ENCODE measurements at regions not wholly inside any gene's neighbourhood (a gene's known extent, or its start where the extent isn't known, plus 50 kb on each side); places are given as distances from the start of the nearest gene placed in this dataset.

DNA sequence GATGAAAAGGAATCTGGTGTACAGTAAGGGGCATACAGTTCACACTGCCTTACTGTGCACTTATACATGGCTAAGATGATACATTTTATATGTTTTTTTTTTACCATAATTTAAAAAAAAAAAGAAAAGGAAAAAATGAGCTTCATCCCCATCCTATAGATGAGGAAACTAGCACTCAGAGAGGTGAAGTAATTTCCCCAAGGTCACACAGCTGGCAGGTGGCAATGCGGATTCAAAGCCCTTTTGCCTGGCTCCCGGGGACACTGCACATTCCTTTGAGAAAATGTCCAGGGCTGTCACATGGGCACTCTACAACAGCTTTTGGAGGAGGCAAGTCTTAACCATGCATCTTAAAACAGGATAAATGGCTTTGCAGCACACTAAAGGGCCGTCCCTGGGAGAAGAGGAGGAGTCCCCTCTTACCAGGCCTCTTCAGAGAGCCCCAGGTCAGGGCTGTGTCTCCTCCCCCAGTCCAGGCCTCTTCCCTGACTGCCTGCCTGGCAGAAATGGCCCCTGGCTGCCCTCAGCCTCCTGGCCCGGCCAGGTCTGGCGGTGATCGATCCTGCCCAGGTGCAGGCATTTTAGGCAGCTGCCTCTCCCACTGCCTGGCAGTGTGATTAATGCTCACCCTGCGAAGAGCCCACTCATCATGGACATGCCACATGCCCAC lies 95.1 kb upstream of the LINGO1 start:
- H3K27me3 ChIP-seq (ENCODE audit: insufficient read depth, low read length), result no peaks in the 10 kb centered on the region
- H3K4me1 ChIP-seq (ENCODE audit: insufficient read depth, low read length), result no peaks in the 10 kb centered on the region
- no peaks in the 10 kb centered on the region for H3K9me3 ChIP-seq (ENCODE audit: insufficient read depth, low read depth, low read length)
- WGBS, result 83% methylated on average over 7 of the region's 7 CpGs
- no peak overlapping the region for H3K4me3 ChIP-seq (ENCODE audit: low read length)
- no peaks in the 10 kb centered on the region for H3K36me3 ChIP-seq (ENCODE audit: insufficient read depth, low read length)
- H3K9ac ChIP-seq (ENCODE audit: low read depth, low read length), result no peak overlapping the region
- H3K27ac ChIP-seq (ENCODE audit: low read depth, low read length), result no peak overlapping the region

DNA sequence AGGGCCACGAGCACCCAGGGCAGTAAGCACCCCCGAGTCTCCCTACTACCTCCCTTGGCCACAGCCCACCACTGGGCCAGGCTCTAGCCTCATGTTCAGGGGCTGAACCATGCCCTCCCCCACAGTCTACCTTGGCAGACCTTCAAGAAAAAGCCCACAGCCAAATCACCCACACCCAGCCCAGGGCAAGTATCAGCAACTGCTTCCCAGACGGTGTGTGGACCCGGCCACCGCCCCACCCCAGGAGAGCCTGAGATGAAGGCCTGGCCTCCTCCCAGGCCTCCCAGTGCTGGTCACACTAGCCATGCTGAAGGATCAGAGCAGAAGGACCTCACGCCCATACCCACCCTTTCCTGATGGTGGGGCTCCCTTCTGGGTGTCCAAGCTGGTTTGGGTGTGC lies 92.0 kb upstream of the LINGO1 start:
- Histone ChIP-seq H3K9me3 (ENCODE audit: insufficient read depth, low read depth, low read length) (no peaks in the 10 kb centered on the region), H3K36me3 (ENCODE audit: insufficient read depth, low read length) (no peaks in the 10 kb centered on the region), H3K9ac (ENCODE audit: low read depth, low read length) (no peak overlapping the region), H3K27me3 (ENCODE audit: insufficient read depth, low read length) (no peaks in the 10 kb centered on the region), H3K4me1 (ENCODE audit: insufficient read depth, low read length) (no peaks in the 10 kb centered on the region), H3K4me3 (ENCODE audit: low read length) (no peak overlapping the region), H3K27ac (ENCODE audit: low read depth, low read length) (no peak overlapping the region)
- WGBS, result 88% methylated on average over 6 of the region's 6 CpGs

DNA sequence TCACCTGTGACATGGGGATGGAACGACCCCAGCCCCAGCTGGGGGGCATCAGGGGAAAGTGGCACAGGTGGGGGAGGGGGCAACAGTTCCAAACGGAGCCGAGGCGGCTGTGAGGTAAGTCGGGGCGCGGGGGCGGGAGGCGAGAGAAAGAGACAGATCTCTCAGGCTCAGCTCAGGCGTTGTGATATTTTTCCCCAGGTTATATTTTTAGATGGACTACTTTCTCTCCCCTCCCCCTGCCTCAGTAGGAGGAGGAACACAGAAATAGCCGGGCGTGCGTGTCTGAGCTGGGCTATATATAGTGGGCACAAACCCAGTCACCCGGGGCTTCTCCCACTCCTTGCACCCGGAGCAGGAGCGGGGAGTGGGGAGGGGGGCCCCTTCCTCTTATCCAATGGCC lies 91.0 kb upstream of the LINGO1 start:
- Histone ChIP-seq H3K9me3 (ENCODE audit: insufficient read depth, low read depth, low read length) (no peaks in the 10 kb centered on the region), H3K4me3 (ENCODE audit: low read length) (no peak overlapping the region), H3K27me3 (ENCODE audit: insufficient read depth, low read length) (no peaks in the 10 kb centered on the region), H3K36me3 (ENCODE audit: insufficient read depth, low read length) (no peaks in the 10 kb centered on the region), H3K27ac (ENCODE audit: low read depth, low read length) (no peak overlapping the region), H3K4me1 (ENCODE audit: insufficient read depth, low read length) (no peaks in the 10 kb centered on the region), H3K9ac (ENCODE audit: low read depth, low read length) (no peak overlapping the region)
- WGBS, result 95% methylated on average over 14 of the region's 16 CpGs

DNA sequence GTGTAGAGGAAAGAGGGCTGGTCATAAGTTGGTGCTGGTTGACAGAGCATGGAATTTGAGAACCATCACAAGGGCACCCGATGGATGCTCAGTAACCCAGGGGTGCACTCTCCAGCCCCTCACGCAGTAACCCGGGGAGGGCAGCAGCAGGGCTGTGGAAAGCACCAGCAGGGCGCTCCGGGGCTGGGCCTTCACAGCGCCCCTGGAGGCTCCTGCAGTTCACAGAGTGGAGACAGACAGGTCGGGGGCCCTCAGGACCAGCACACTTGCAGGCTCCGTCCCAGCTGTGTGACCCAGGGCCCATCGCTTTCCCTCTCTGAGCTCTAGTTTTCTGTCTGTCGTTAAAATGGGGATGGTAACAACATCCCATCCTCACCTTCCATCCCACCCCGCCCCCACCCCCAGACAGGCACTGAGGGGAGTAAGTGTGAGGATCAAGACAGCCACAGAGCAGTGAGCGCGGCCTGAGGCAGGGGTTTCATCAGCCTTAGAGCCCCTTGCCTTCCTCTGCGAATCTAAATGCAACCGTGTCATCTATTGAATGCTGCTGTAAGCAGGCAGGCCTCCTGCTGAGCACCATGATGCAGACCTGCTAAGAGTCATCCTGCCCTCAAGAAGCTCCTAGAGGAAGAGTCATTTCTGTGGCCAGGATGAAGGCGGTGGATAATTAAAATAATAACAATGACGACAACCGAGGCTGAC lies 90.2 kb upstream of the LINGO1 start:
- no peak overlapping the region; the same call in 1 of the 2 replicates for H3K27ac ChIP-seq (ENCODE audit: low read depth, low read length)
- no peaks in the 10 kb centered on the region for H3K9me3 ChIP-seq (ENCODE audit: insufficient read depth, low read depth, low read length)
- H3K36me3 ChIP-seq (ENCODE audit: insufficient read depth, low read length), result no peaks in the 10 kb centered on the region
- H3K4me1 ChIP-seq (ENCODE audit: insufficient read depth, low read length), result no peaks in the 10 kb centered on the region
- WGBS, result 71% methylated on average over 17 of the region's 18 CpGs
- no peaks in the 10 kb centered on the region for H3K27me3 ChIP-seq (ENCODE audit: insufficient read depth, low read length)
- no peak overlapping the region for H3K4me3 ChIP-seq (ENCODE audit: low read length)
- no peak overlapping the region for H3K9ac ChIP-seq (ENCODE audit: low read depth, low read length)

DNA sequence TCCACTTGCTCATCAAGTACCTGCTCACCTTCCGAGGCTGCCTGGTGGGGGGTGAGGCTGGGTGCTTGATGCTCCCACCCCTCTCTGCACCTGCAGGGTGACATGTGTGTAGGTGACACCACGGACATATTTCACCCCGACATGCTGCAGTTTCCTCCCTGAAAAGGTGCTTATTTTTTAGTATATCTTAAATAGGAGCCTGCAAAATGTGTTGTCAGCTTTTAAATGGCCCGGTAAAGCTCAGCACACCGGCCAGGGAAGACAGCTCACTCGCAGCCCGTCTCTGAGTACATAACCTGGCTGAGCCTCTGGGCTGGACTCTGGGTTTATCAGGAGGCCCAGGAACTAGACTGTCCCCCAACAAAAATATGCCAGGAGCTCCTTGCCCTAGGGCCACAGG lies 89.3 kb upstream of the LINGO1 start:
- Histone ChIP-seq H3K4me1 (ENCODE audit: insufficient read depth, low read length) (no peaks in the 10 kb centered on the region), H3K4me3 (ENCODE audit: low read length) (no peak overlapping the region), H3K27me3 (ENCODE audit: insufficient read depth, low read length) (no peaks in the 10 kb centered on the region), H3K9me3 (ENCODE audit: insufficient read depth, low read depth, low read length) (no peaks in the 10 kb centered on the region), H3K27ac (ENCODE audit: low read depth, low read length) (no peak overlapping the region), H3K9ac (ENCODE audit: low read depth, low read length) (no peak overlapping the region), H3K36me3 (ENCODE audit: insufficient read depth, low read length) (no peaks in the 10 kb centered on the region)
- 90% methylated on average over 7 of the region's 7 CpGs for WGBS

DNA sequence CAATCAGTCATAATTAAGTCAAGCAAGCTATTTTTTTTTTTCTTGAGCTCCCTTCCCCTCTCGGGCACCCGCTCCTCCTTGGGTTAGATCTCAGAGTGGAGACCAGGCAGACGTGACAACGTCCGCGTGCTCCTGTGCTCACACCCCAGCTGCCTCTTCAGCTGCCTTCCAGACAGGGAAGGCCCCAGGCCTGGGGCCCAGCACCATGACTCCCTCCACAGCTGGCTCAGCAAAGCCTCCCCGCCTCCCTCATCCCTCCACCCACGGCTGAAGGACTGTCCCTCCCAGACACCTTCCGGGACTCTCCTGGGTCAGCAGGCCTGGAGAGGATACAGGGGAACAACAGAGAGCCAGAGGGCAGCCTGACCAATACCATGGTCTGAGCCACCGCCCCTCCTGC lies 87.9 kb upstream of the LINGO1 start:
- H3K27me3 ChIP-seq (ENCODE audit: insufficient read depth, low read length), result no peaks in the 10 kb centered on the region
- H3K36me3 ChIP-seq (ENCODE audit: insufficient read depth, low read length), result no peaks in the 10 kb centered on the region
- H3K4me3 ChIP-seq (ENCODE audit: low read length), result no peak overlapping the region
- no peaks in the 10 kb centered on the region for H3K4me1 ChIP-seq (ENCODE audit: insufficient read depth, low read length)
- H3K9me3 ChIP-seq (ENCODE audit: insufficient read depth, low read depth, low read length), result no peaks in the 10 kb centered on the region
- no peak overlapping the region for H3K27ac ChIP-seq (ENCODE audit: low read depth, low read length)
- 85% methylated on average over 10 of the region's 10 CpGs for WGBS
- H3K9ac ChIP-seq (ENCODE audit: low read depth, low read length), result no peak overlapping the region

DNA sequence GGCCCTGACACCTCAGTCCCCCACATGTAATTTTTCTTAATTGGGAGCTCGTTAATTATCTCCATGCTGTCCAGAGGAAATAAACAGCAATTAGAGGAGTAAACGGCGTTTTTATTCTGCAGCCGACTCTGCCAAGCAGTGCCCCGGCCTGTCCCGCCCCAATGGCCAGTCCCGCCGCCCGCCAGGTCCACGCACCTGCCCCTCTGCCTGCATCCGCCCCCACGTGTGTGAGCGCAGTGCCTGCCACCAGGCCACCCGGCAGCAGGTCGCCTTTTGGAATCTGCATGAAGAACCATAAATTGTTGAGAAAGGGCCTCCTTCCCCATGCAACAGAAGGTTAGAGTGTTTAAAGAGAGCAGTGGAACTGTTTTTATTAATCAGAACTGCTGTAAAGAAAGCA lies 87.5 kb upstream of the LINGO1 start:
- H3K27ac ChIP-seq (ENCODE audit: low read depth, low read length), result no peak overlapping the region
- no peaks in the 10 kb centered on the region for H3K27me3 ChIP-seq (ENCODE audit: insufficient read depth, low read length)
- H3K4me3 ChIP-seq (ENCODE audit: low read length), result no peak overlapping the region
- H3K9me3 ChIP-seq (ENCODE audit: insufficient read depth, low read depth, low read length), result no peaks in the 10 kb centered on the region
- H3K4me1 ChIP-seq (ENCODE audit: insufficient read depth, low read length), result no peaks in the 10 kb centered on the region
- H3K36me3 ChIP-seq (ENCODE audit: insufficient read depth, low read length), result no peaks in the 10 kb centered on the region
- WGBS, result 91% methylated on average over 15 of the region's 15 CpGs
- H3K9ac ChIP-seq (ENCODE audit: low read depth, low read length), result no peak overlapping the region

DNA sequence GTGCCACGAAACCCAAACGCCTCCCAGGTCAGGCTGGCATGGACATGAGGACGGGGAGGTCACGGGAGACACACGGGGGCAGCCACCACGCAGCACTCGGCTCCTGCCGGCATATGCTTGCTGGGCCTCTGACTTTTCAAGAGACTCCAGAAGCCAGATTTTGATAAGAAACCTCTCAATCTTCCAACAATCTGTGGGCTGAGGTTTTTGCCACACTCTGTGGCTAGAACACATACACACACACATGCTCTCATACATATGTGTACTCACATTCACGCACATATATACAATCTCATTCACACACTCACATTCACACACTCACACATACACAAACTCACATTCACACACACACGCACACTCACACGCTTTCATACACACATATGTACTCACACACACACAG lies 86.7 kb upstream of the LINGO1 start:
- no peaks in the 10 kb centered on the region for H3K36me3 ChIP-seq (ENCODE audit: insufficient read depth, low read length)
- H3K4me1 ChIP-seq (ENCODE audit: insufficient read depth, low read length), result no peaks in the 10 kb centered on the region
- H3K9me3 ChIP-seq (ENCODE audit: insufficient read depth, low read depth, low read length), result no peaks in the 10 kb centered on the region
- no peak overlapping the region for H3K27ac ChIP-seq (ENCODE audit: low read depth, low read length)
- H3K27me3 ChIP-seq (ENCODE audit: insufficient read depth, low read length), result no peaks in the 10 kb centered on the region
- WGBS, result 90% methylated on average over 11 of the region's 11 CpGs
- no peak overlapping the region for H3K9ac ChIP-seq (ENCODE audit: low read depth, low read length)
- H3K4me3 ChIP-seq (ENCODE audit: low read length), result no peak overlapping the region

DNA sequence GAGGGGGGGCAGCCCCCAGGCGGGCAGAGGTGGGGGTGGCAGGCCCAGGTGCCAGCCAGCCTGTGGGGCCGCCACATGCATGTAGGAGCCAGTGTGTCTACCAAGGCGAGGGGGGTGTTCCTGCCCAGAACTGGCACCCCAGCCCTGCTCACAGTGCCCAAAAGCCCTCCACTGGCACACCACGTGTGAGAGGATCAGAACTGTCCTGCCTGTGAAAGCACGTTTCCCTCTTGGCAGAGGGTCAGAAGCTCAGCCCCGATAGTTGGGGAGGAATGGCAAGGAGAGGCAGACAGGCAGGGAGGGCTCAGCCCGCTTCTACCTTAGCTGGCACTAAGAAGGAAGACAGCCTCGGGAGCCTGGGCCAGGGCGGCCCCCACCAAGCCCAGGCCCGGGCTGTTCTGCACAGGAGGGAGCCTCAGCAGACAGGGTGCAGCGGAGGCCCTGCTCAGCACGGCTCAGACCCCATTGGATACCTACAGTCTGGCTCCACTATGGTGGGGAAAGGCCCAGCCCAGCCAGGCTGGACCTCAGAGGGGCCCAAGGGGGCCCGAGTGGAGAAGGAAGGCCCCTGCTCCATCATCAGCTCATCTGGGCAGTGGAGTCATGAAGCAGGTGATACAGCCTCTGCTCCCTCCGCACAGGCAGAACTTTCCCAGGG lies 84.8 kb upstream of the LINGO1 start:
- Histone ChIP-seq H3K27ac (ENCODE audit: low read depth, low read length) (no peak overlapping the region), H3K9ac (ENCODE audit: low read depth, low read length) (no peak overlapping the region), H3K9me3 (ENCODE audit: insufficient read depth, low read depth, low read length) (no peaks in the 10 kb centered on the region), H3K36me3 (ENCODE audit: insufficient read depth, low read length) (no peaks in the 10 kb centered on the region), H3K27me3 (ENCODE audit: insufficient read depth, low read length) (no peaks in the 10 kb centered on the region), H3K4me1 (ENCODE audit: insufficient read depth, low read length) (no peaks in the 10 kb centered on the region), H3K4me3 (ENCODE audit: low read length) (no peak overlapping the region)
- 90% methylated on average over 14 of the region's 14 CpGs for WGBS

DNA sequence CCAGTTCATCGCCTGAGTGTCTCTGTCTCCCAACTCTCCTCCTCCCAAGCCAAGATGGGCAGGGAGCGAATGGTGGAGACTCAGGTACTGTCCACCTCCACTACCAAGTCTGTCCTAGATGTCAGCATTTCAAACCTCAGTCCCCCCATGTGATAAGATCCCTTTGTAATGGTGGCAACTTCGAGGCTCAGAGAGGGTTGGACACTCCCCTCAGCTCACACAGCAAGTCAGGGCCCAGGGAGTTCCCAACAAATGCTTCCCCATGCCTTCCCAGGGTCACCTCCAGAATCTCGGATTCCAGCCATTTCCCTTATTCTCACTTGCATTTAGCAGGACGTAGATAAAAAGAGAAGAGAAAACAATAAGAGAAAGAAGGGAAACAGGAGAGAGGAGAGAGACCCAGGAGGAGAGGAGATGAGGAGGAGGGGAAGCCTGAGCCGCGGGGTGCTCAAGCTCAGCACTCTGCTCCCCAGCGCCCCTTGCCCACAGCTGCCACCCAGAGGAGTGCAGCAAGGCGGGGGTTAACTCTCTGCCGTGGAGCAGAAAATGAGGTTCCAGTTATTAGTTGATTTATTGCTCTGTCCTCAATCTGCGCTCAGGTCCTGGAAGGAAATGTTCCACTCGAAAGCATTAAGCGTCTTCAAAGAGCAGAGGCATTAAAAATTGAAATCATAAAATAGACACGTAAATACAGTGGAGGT lies 84.1 kb upstream of the LINGO1 start:
- Histone ChIP-seq H3K36me3 (ENCODE audit: insufficient read depth, low read length) (no peaks in the 10 kb centered on the region), H3K4me3 (ENCODE audit: low read length) (no peak overlapping the region), H3K4me1 (ENCODE audit: insufficient read depth, low read length) (no peaks in the 10 kb centered on the region), H3K27ac (ENCODE audit: low read depth, low read length) (no peak overlapping the region), H3K9ac (ENCODE audit: low read depth, low read length) (no peak overlapping the region), H3K27me3 (ENCODE audit: insufficient read depth, low read length) (no peaks in the 10 kb centered on the region), H3K9me3 (ENCODE audit: insufficient read depth, low read depth, low read length) (no peaks in the 10 kb centered on the region)
- WGBS, result 86% methylated on average over 14 of the region's 14 CpGs

DNA sequence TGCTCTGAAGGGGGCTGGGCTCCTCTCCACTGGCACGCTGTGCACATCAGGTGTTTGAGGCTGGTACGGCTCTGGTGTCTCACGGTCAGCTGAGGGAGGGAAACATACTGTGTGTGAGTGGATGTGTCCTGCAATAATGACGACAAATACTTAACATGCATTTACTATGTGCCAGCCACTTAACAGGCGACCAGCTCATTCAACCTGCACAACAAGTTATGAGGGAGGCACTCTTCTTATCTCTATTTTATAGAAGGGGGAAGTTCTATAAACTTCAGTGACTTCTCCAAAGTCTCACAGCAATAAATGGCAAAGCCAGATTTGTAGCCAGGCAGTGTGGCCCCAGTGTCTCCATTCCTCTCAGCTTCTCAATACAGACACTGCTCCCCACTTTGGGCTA lies 83.1 kb upstream of the LINGO1 start:
- H3K4me3 ChIP-seq (ENCODE audit: low read length), result no peak overlapping the region
- no peak overlapping the region for H3K9ac ChIP-seq (ENCODE audit: low read depth, low read length)
- no peaks in the 10 kb centered on the region for H3K27me3 ChIP-seq (ENCODE audit: insufficient read depth, low read length)
- H3K36me3 ChIP-seq (ENCODE audit: insufficient read depth, low read length), result no peaks in the 10 kb centered on the region
- WGBS, result 89% methylated on average over 4 of the region's 5 CpGs
- no peaks in the 10 kb centered on the region for H3K4me1 ChIP-seq (ENCODE audit: insufficient read depth, low read length)
- no peaks in the 10 kb centered on the region for H3K9me3 ChIP-seq (ENCODE audit: insufficient read depth, low read depth, low read length)
- H3K27ac ChIP-seq (ENCODE audit: low read depth, low read length), result no peak overlapping the region
